DMS79 (cell line): ENCODE measurements at regions not wholly inside any gene's neighbourhood (a gene's known extent, or its start where the extent isn't known, plus 50 kb on each side); places are given as distances from the start of the nearest gene placed in this dataset.

Experiments used
- DNase-seq: peaks from one replicate; lab custom pipeline; 2025; lab: John Stamatoyannopoulos, UW

DNA sequence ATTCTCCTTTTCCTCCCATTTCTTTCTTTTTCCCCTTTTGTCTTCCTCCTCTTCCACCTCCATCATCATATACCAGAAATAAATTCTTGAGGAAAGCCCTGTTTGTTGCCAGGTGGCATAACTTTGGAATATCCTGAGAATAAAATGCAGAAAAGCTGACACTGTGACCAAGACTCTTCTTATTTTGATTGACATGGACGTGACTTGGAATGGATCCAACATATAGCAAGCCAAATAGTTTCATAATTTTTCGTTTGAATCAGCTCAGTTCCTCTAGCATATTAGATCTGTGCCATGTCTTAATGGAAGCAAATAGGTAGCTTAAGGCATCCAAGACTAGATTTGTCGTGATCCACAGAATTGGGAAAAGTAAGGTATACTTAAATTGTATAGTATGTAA is 354.7 kb upstream of the FIGN start:
- DNase-seq: no peak

DNA sequence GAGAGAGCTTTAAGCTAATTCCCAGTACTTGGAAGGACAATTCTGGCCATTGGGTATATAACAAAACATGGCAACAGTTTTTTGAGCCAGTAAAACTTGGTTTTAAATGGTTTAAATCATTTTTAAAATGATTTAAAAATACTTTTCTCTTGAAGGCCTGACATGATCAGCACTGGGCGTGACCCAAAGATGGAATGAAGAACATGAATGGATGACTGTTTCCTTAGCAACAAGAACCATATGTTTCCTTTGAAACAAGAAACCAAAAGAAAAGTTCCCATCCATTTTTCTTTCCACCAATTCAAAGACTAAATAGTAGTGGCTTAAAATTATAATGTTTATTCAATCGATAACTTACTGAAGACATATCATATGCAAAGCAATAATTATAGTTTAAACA is 348.3 kb upstream of the FIGN start:
- no peak for DNase-seq

DNA sequence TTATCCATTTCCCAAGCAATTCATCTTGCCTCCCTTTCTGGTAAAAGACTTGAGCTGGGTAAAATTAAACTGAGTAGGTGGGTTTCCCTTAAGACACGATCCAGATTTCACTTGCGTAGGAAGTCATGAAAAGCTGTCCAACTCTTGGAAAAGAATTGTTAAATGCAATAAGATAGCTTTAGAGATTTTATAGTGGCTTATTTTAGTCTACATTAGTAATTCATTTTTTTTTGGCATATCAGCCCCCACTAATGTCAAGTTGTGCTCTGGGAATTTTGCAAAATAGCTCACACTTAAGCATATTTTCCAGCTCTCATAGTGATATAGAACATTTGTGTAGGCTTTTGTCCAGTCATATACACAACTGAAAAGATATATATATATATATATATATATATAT is 344.7 kb upstream of the FIGN start:
- DNase-seq: no peak

DNA sequence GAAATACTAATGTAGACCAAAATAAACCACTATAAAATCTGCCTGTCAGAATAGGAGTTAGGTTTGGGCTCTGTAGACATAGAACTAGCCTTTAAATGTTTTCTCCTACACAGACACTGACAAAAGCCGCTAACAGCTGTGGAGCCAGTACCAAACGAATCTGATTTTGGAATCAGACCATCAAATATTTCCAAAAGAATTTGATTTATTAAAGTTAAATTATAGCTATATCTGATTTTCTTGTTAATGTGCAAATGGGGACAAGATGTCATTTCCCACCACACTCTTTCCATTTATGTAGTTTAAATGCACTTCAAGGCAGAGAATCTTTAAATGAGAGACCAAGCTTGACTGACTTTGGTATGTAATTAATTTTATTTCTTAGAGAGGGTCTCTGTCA is 343.4 kb upstream of the FIGN start:
- DNase-seq: no peak

DNA sequence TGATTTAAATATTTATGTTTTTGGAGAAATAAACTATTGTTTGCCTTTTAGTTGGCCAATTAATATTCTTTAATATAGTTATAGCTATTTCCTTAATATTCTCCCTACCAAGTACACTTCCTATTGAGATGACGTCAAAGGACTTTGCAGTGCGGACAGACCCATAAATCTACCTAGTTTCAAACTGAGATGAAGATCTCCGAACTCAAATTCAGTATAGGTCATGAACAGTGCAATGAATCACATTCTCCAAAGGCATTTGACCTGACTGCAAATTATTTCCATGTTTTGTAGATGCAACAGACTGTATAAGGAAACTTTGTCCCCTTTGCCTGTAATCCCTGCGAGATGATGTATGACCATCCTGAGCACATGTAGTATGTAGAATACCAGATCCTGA is 342.6 kb upstream of the FIGN start:
- no peak for DNase-seq

- DNase-seq: no peak
Observed at GRCh38 chr2:164073101-164074074, 337.6 kb upstream of the FIGN start.

DNA sequence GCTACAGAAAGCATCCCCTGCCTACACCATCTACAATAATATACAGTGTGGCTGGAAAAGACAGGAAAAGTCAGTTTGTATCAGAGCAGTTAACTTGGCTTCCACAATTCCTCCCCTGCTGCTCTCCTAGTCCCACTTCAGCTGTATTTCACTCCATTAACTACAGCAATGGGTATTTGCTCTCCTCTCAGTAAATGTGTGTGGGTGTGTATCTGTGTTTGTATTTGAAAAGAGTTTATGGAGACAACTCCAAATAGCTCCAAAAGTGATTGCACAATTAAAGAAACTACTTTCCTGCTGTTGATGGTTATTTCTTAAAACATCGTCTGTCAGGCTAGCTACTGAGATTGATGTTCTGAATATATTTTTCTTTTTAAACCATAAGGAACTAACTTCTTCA is 333.7 kb upstream of the FIGN start:
- DNase-seq: no peak

GRCh38 chr2:164068063-164068462 is 332.3 kb upstream of the FIGN start:
- DNase-seq: no peak

DNA sequence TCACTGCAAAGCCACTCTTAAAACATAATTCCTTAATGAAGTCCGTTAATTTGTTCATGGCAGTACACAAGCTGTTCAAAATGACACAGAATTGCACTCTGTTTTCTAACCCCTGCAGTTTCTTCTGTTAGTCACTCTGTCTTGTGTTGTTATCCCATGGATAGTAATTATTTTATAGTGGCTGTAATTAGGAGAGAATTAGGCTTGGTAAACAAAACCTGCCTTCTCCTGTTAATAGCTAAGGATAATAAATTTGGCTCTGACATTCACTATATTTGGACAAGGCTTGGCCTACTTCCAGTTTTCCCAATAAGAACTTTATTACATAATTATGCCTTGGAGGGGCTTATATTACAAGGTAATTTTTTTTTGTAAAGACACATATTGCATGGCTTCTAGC is 330.3 kb upstream of the FIGN start:
- no peak for DNase-seq

DNA sequence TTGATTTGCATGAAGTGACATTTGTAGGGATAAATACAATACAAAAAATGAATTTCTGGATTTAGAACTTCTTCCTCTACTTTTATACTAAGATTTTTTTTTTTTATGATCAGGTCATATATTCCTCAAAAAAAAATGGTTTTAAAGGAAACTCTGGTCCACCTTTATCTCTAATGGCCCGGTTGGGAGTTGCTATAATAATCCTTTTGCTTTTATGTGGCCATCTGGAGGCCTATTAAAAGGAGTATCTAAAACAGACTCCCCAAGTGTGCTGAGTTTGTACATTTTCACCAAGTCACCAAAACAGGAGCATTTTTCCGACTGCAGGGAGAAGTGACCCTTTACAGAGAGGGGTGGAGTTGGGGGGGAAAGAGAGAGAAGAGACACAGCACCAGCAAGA is 329.2 kb upstream of the FIGN start:
- no peak for DNase-seq

DNA sequence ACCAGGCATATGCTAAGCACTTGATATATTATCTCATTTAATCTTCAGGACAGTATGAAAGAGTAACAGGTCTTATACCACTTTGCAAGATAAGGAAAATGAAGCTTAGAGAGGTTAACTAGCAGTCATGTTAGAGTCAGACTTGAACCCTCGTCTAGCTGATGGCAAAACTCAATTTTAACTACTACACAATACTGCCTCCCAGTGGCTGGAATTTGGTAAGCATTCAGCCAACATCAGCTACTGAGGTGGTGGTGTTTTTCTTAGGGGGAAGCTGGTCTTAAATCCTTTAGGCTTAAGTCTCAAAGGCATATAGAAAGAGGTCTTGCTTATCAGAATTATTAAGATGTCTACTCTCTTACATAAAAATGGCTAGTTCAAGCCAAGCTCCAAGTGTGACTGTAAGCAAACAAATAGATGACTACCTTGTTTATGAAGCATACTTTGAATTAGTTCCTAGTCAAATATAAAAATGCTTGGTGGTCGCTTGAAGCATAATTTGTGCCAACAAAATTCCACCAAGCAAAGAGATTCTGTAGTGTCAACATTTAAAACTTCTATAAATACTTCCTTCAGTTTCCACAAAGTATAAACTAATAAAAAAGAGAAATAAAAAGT is 325.4 kb upstream of the FIGN start:
- no peak for DNase-seq

GRCh38 chr2:164060031-164060430 is 324.2 kb upstream of the FIGN start:
- DNase-seq: no peak

DNA sequence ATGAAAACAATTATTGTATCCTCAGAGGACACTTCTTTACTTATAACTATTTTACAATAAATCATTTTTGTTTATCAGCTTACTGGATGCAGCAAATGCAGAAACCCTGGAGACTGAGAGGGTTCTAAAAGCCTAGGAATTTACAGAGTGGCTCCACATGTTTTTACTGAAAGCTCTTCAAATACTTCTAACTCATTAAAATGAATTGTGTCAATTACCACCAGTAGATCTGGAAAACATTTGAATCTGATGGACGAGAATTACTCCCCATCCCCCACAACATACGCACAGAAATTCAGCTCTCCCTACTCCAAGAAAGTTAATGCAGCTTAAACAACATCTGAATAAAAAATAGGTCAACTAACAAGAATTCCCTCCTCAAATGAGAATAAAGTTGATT is 319.8 kb upstream of the FIGN start:
- DNase-seq: no peak

DNA sequence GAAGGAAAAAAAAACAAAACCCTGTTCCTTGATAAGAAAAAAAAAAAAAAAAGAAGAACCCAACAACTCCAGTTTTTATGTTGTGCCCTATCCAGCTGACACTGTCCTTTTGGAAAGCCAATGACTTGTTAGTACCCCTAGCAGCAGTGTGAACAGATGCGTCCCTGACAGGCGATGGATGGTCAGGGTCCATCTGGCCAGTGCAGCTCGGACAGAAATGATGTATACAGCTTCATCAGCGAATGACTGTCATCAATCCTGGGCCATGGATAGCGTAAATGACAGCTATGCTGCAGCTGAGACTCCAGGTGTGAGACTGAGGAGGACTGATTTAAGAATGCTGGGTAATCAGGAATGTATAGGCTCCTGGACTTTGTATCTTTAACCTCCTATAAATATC is 318.8 kb upstream of the FIGN start:
- no peak for DNase-seq

- no peak for DNase-seq
Observed at GRCh38 chr2:164053021-164053420, 317.2 kb upstream of the FIGN start.

- no peak for DNase-seq
Observed at GRCh38 chr2:164052006-164052405, 316.2 kb upstream of the FIGN start.

- no peak for DNase-seq
Observed at GRCh38 chr2:164048729-164049128, 312.9 kb upstream of the FIGN start.

GRCh38 chr2:164046040-164046439 is 310.2 kb upstream of the FIGN start:
- no peak for DNase-seq

DNA sequence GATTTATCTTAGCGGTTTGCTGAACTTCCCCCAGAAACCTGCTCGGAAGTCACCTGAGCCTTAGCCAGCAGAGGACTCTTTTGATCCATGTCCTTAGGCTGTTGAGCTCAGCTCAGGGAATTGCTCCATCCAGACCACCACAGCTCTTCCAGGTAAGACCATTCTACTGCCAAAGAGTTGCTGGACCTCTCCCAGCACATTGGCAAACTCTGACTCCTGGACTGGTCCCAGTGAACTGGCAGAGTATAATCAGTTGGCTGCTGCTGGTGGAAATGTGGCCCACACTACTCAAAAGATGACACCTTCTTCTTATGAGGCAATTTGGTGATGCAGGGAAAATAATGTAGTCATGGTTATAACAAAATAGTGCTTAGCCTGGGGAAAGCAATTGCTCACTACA is 308.8 kb upstream of the FIGN start:
- no peak for DNase-seq

GRCh38 chr2:164039270-164039669 is 303.5 kb upstream of the FIGN start:
- no peak for DNase-seq

DNA sequence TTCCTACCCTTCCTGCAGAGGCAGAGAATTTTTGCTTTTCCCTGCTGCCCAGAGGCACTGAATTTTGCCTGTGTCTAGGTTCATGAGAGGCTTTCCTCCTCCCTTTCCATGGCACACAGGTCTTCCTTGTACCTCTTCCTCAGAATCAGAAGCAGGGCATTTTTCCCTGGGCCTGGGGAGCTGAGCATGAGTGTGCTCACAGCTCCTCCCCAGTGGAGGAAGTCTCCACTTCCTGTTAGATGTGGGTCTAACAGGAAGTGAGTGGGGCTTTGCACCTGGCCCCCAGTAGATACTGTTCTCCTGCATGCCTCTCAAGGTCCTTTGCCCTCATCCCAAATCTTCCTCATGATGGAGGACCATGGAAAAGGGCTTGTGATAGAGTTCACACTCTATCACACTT is 297.2 kb upstream of the FIGN start:
- no peak for DNase-seq

- no peak for DNase-seq
Observed at GRCh38 chr2:164030623-164031022, 294.8 kb upstream of the FIGN start.

- DNase-seq: no peak
Observed at GRCh38 chr2:164028814-164029534, 293.2 kb upstream of the FIGN start.
